IMR-90 (cell line): ENCODE measurements at regions not wholly inside any gene's neighbourhood (a gene's known extent, or its start where the extent isn't known, plus 50 kb on each side); places are given as distances from the start of the nearest gene placed in this dataset.

Experiments used
- FOS ChIP-seq: fragments of 150-350 bp; IDR thresholded peaks from 2 replicates; pipeline ENCODE4 v1.6.1; 2016; ENCODE audit warnings: low read depth, low read length
- MAZ ChIP-seq: IDR thresholded peaks from 2 replicates; pipeline ENCODE4 v1.6.1; 2012; ENCODE audit warnings: low read depth, mild to moderate bottlenecking, low read length, improper control_type of control experiment, moderate library complexity, borderline replicate concordance
- POLR2A ChIP-seq: IDR thresholded peaks from 2 replicates; pipeline ENCODE4 v1.6.1; 2012; ENCODE audit warnings: mild to moderate bottlenecking, low read depth, low read length
- SMC3 ChIP-seq: fragments of 150-350 bp; IDR thresholded peaks from 2 replicates; pipeline ENCODE4 v1.6.1; 2016; ENCODE audit warnings: low read depth, mild to moderate bottlenecking, antibody characterized with exemption, low read length, moderate library complexity
- TF ChIP-seq, protein P1 (sequence below): conservative IDR thresholded peaks from 2 replicates; pipeline ENCODE4 v1.5.1; 2012; ENCODE audit warnings: mild to moderate bottlenecking, low read depth, low read length, improper control_type of control experiment

DNA sequence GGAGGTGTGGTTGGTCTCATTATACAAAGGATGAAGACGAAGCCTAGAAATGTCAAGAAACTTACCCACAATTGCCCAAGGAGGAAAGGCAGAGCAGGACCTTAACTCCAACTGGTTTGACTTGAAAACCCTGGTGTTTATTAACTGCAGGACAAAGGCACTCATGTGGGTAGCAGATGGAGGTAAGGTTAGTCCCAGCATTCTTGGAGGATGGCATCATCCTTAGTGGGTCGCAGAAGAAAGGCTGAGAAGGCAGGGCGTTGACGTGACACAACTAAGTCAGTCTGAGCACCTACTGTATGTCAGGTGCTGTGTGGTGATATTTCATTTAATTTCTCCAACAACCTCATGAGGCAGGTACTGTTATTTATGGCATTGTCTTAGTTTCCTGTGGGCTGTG is 101.3 kb downstream of the HAPSTR1 start:
- no peak for TF ChIP-seq POLR2A
- TF ChIP-seq, protein P1, sequence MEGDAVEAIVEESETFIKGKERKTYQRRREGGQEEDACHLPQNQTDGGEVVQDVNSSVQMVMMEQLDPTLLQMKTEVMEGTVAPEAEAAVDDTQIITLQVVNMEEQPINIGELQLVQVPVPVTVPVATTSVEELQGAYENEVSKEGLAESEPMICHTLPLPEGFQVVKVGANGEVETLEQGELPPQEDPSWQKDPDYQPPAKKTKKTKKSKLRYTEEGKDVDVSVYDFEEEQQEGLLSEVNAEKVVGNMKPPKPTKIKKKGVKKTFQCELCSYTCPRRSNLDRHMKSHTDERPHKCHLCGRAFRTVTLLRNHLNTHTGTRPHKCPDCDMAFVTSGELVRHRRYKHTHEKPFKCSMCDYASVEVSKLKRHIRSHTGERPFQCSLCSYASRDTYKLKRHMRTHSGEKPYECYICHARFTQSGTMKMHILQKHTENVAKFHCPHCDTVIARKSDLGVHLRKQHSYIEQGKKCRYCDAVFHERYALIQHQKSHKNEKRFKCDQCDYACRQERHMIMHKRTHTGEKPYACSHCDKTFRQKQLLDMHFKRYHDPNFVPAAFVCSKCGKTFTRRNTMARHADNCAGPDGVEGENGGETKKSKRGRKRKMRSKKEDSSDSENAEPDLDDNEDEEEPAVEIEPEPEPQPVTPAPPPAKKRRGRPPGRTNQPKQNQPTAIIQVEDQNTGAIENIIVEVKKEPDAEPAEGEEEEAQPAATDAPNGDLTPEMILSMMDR: no peak
- TF ChIP-seq SMC3: no peak
- TF ChIP-seq MAZ: no peak
- no peak for TF ChIP-seq FOS
